HG03571 (cell line): ENCODE measurements at regions not wholly inside any gene's neighbourhood (a gene's known extent, or its start where the extent isn't known, plus 50 kb on each side); places are given as distances from the start of the nearest gene placed in this dataset.
"Not testable (repeated sequence)": the region's sequence is repeated elsewhere in the genome, so short reads cannot be mapped to it uniquely, and the experiment has no call there.

Experiments
- ATAC-seq: cut with Tn5 transposase; IDR thresholded peaks from one replicate; pipeline ENCODE4 v1.9.1; 2021; ENCODE audit not compliant: unreplicated experiment

- ATAC-seq = no peak
Measured at GRCh38 chr17:14744761-14745473, 444.0 kb downstream of the HS3ST3B1 start.

GRCh38 chr17:14741491-14741890, 440.6 kb downstream of the HS3ST3B1 start:
- no peak for ATAC-seq

- ATAC-seq = no peak
Measured at GRCh38 chr17:14739656-14740431, 439.0 kb downstream of the HS3ST3B1 start.

- no peak for ATAC-seq
Measured at GRCh38 chr17:14738652-14738988, 437.7 kb downstream of the HS3ST3B1 start.

GRCh38 chr17:14737984-14738651, 437.2 kb downstream of the HS3ST3B1 start:
- ATAC-seq = no peak

GRCh38 chr17:14736631-14737030, 435.8 kb downstream of the HS3ST3B1 start:
- no peak for ATAC-seq

- ATAC-seq = no peak
Measured at GRCh38 chr17:14733376-14733775, 432.5 kb downstream of the HS3ST3B1 start.

- no peak for ATAC-seq
Measured at GRCh38 chr17:14732211-14732610, 431.3 kb downstream of the HS3ST3B1 start.

GRCh38 chr17:14731591-14731990, 430.7 kb downstream of the HS3ST3B1 start:
- ATAC-seq = no peak

- ATAC-seq = no peak
Measured at GRCh38 chr17:14730821-14731220, 429.9 kb downstream of the HS3ST3B1 start.

- no peak for ATAC-seq
Measured at GRCh38 chr17:14725729-14726128, 424.8 kb downstream of the HS3ST3B1 start.

- ATAC-seq = no peak
Measured at GRCh38 chr17:14724770-14725169, 423.9 kb downstream of the HS3ST3B1 start.

- ATAC-seq = not testable (repeated sequence)
Measured at GRCh38 chr17:14723349-14723748, 422.5 kb downstream of the HS3ST3B1 start.

- no peak for ATAC-seq
Measured at GRCh38 chr17:14719942-14720341, 419.1 kb downstream of the HS3ST3B1 start.

GRCh38 chr17:14717859-14718258, 417.0 kb downstream of the HS3ST3B1 start:
- no peak for ATAC-seq

GRCh38 chr17:14715561-14715960, 414.7 kb downstream of the HS3ST3B1 start:
- no peak for ATAC-seq

GRCh38 chr17:14712611-14713021, 411.7 kb downstream of the HS3ST3B1 start:
- ATAC-seq = no peak

- ATAC-seq = no peak
Measured at GRCh38 chr17:14704121-14704520, 403.2 kb downstream of the HS3ST3B1 start.

GRCh38 chr17:14701886-14702285, 401.0 kb downstream of the HS3ST3B1 start:
- no peak for ATAC-seq

- no peak for ATAC-seq
Measured at GRCh38 chr17:14699574-14700185, 398.8 kb downstream of the HS3ST3B1 start.

GRCh38 chr17:14693382-14693781, 392.5 kb downstream of the HS3ST3B1 start:
- ATAC-seq = no peak

- no peak for ATAC-seq
Measured at GRCh38 chr17:14690704-14691103, 389.8 kb downstream of the HS3ST3B1 start.
